ENCODE measurements at regions not wholly inside any gene's neighbourhood (a gene's known extent, or its start where the extent isn't known, plus 50 kb on each side); places are given as distances from the start of the nearest gene placed in this dataset.
"Not testable (repeated sequence)": the region's sequence is repeated elsewhere in the genome, so short reads cannot be mapped to it uniquely, and the experiment has no call there.

DNA sequence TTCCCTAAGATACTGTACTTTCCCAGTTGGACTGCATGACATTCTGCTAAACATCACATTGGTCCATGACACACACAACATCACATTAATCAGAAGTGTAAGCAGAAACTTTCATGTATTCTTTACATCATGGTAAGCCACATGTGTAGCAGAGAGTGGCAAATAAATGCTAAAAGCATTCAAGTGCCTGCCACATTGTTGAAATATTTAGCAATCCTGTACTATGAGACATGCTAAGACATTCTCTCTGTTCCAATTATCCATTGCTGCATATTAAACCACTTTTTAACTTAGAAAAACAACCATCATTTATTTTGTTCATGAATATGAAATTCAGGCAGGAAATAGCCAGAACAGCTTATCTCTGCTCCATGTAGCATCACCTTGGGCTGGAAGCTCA lies 207.7 kb upstream of the GJE1 start:
- peak; percentile 5 for DNase-seq (ENCODE audit: low read depth)
- TF ChIP-seq, protein P1, sequence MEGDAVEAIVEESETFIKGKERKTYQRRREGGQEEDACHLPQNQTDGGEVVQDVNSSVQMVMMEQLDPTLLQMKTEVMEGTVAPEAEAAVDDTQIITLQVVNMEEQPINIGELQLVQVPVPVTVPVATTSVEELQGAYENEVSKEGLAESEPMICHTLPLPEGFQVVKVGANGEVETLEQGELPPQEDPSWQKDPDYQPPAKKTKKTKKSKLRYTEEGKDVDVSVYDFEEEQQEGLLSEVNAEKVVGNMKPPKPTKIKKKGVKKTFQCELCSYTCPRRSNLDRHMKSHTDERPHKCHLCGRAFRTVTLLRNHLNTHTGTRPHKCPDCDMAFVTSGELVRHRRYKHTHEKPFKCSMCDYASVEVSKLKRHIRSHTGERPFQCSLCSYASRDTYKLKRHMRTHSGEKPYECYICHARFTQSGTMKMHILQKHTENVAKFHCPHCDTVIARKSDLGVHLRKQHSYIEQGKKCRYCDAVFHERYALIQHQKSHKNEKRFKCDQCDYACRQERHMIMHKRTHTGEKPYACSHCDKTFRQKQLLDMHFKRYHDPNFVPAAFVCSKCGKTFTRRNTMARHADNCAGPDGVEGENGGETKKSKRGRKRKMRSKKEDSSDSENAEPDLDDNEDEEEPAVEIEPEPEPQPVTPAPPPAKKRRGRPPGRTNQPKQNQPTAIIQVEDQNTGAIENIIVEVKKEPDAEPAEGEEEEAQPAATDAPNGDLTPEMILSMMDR (conservative IDR thresholded peaks at IDR 0.05; ENCODE audit: low read depth, low read length) = no peak

DNA sequence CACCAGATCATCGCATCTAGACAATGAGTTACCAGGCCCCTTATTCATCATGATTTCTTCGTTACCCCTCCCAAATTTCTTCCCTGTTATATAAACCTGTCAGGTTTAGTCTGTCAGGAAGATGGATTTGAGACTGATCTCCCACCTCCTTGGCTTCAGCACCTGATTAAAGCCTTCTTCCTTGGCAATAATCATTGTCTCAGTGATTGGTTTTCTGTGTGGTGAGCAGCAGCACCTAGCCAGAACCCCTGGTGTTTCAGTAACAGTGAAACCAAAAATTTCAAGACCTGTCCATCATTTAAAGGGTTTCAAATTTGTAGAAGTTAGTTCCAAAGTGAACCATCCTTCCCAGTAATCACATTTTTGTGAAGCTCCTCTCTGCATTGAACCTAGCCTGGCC lies 209.8 kb upstream of the GJE1 start:
- TF ChIP-seq, protein P1 (conservative IDR thresholded peaks at IDR 0.05; ENCODE audit: low read depth, low read length) = no peak
- no peak for DNase-seq (ENCODE audit: low read depth)

More for the DNA sequence above, 207.7 kb upstream of the GJE1 start:
- H3K4me3 ChIP-seq (ENCODE audit: low read length) = no peak overlapping the region

DNA sequence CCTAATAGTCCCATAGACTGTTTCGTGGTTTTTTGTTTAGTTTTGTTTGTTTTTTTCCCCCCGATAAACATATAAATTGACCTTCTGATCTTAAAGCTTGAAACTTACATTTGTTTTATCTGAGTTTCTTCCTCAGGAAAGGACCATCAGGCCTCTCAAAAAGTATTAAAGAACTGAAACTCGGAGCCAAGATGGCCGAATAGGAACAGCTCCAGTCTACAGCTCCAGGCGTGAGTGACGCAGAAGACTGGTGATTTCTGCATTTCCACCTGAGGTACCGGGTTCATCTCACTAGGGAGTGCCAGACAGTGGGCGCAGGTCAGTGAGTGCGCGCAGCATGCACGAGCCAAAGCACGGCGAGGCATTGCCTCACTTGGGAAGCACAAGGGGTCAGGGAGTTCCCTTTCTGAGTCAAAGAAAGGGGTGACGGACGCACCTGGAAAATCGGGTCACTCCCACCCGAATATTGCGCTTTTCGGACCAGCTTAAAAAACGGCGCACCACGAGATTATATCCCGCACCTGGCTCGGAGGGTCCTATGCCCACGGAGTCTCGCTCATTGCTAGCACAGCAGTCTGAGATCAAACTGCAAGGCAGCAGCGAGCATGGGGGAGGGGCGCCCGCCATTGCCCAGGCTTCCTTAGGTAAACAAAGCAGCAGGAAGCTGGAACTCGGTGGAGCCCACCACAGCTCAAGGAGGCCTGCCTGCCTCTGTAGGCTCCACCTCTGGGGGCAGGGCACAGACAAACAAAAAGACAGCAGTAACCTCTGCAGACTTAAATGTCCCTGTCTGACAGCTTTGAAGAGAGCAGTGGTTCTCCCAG lies 215.8 kb upstream of the GJE1 start:
- H3K4me3 ChIP-seq (ENCODE audit: low read length); DNase-seq (ENCODE audit: low read depth): not testable (repeated sequence)

More for the DNA sequence above, 209.8 kb upstream of the GJE1 start:
- no peak overlapping the region for H3K4me3 ChIP-seq (ENCODE audit: low read length)

DNA sequence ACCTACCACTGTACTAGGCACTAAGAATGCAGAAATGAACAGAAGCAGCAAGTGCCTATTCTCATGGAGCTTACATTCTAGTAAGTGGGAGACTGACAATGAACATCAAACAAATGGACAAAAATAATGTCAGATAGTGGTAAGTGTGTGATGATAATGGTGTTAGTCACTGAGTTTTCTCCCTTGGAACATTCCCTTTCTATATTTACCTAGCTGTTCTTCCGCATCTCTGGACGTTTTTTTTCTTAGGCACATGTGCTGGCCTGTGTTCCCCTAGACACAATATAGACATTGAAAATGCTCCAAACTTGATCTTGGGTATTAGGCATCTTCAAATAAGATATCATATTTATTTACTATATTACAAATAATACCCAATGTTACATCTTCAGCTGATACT lies 218.1 kb upstream of the GJE1 start:
- DNase-seq (ENCODE audit: low read depth) = no peak
- TF ChIP-seq, protein P1 (conservative IDR thresholded peaks at IDR 0.05; ENCODE audit: low read depth, low read length) = no peak
- no peak overlapping the region for H3K4me3 ChIP-seq (ENCODE audit: low read length)

DNA sequence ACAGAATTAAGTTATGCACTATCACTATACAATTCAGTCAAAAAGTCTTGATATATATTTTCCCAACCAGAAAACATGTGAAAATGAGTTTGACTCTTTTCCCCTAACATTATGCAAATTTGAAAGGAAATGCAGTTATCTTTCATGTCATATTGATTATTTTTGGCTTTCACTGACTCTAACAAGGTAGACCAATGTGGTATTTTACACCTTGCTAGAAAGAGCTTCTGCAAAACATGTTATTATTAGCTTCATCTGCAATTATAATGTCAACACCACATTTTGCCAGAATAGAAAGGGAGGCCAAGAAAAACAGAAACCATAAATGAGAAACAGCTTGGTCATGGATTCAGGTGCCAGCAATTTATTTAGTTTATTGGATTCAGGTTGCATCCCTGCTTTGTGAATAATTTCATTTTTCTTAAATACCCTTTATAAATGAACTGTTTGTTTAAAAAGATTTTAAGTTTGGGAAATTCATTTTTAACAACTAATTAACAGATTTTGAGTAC lies 226.1 kb upstream of the GJE1 start:
- no peak overlapping the region for H3K4me3 ChIP-seq (ENCODE audit: low read length)
- TF ChIP-seq, protein P1 (conservative IDR thresholded peaks at IDR 0.05; ENCODE audit: low read depth, low read length) = no peak
- DNase-seq (ENCODE audit: low read depth) = no peak

DNA sequence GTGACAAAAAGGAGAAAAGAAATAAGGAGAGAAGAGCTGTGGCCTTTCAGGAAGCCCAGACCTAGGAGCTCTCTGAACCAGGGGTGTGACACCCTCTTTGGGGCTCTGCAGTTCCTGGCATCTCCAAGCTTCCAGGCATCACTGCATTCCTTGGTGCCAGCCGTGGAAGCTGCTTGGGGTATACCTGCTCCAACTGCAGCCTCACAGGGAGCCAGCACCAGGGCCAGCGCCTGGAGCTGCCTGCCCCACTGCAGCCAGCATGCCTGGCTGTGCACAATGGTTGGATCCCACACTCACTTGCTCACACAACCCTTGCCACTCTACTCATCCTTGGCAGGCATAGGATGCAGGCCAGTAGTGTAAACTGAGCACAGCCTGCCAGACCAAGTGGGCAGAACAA lies 242.1 kb upstream of the GJE1 start:
- H3K4me3 ChIP-seq (ENCODE audit: low read length) = no peak overlapping the region
- no peak for DNase-seq (ENCODE audit: low read depth)
- TF ChIP-seq, protein P1 (conservative IDR thresholded peaks at IDR 0.05; ENCODE audit: low read depth, low read length) = no peak

DNA sequence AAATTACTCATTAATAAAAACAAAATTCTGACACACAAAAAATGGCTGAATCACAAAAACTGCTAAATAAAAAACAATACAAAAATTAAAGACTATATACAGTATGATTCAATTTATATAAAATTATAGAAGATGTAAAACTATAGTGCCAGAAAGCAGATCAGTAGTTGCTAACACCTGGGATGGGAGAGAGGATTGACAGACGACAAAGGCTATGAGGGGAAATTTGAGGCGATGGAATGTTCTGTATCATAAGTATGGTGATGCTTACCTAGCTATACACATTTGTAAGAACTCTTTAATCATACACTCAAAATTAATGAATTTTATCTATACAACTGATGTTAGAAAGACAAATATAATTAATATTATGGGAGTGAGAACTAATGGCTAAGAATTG lies 247.9 kb upstream of the GJE1 start:
- TF ChIP-seq, protein P1 (conservative IDR thresholded peaks at IDR 0.05; ENCODE audit: low read depth, low read length) = no peak
- no peak overlapping the region for H3K4me3 ChIP-seq (ENCODE audit: low read length)
- DNase-seq (ENCODE audit: low read depth) = no peak
